ENCODE measurements at regions not wholly inside any gene's neighbourhood (a gene's known extent, or its start where the extent isn't known, plus 50 kb on each side); places are given as distances from the start of the nearest gene placed in this dataset.
"Not testable (repeated sequence)": the region's sequence is repeated elsewhere in the genome, so short reads cannot be mapped to it uniquely, and the experiment has no call there.

GRCh38 chr4:17055788-17056187 lies 157.3 kb upstream of the LDB2 start:
- DNase-seq = no peak

DNA sequence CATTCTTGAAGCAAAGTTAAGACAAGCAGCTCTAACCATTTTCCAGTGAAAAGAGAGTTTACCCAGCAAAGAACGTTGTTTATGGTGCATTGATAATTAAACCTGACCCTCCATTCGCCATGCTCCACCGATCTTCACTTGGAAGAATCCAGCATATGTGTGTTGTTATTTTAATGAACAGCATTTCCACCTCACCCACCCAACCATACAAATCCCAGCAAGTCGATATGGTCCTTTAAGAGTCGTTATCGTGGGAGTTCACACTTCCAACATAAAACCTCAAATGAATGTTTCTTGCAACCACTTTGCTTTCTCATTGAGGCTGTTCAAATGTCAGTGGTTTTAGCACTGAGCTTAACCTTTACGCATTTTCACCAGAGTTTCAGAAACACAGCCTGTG lies 147.4 kb upstream of the LDB2 start:
- DNase-seq = no peak

- DNase-seq = no peak
These were observed 140.2 kb upstream of the LDB2 start for GRCh38 chr4:17038510-17039176.

DNA sequence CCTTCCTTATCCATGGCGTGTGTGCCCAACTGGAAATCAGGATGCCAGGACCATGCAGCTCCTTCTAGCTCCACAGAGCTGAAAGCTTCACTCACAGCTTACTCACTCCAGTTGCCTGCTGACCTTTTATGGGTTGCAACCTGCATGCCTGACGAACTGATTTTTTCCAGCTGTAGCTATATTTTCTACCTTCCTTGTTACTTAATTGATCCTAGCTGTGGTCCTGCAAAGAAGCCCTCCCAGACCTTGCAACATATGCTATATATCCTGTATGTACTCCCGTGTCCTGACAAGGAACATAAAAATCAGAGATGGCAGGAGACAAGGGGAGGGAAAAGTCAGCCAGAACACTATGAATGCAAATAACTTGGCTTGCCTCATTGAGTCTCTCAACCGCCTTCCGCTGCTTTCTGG lies 135.3 kb upstream of the LDB2 start:
- DNase-seq = no peak

DNA sequence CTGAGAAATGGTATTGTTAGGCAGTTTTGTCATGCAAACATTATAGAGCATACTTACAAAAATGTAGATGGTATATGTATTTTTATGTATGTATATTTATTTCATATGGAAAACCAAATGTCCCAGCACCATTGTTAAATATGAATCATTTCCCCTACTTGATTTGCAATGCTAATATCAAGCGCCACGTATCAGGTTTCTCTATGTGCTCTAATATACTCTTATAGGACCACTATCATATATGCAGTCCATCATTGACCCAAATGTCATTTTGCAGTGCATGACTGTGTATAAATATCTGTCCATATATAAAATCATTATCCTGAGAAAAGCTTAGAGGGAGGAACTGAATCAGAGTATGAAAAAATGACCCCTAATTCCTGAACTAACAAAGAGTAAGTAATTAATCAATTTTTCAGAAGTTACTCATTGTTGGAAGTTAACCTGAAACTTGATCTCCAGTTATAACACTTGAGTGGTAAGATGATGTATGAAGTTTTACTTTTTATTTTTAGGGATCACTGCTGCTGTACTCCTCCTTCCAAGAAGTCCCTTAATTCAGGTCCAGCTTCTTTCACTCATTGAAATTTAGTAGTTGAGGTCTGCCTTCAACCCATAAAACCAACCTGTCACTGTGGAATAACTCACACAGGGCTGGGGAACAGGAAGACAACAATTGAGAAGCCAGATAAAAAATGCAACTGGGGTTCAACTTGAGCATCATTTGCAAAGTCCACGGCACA lies 134.8 kb upstream of the LDB2 start:
- DNase-seq = no peak

GRCh38 chr4:17030543-17030942 lies 132.1 kb upstream of the LDB2 start:
- DNase-seq = no peak

- DNase-seq = no peak
These were observed 131.5 kb upstream of the LDB2 start for GRCh38 chr4:17029964-17030363.

- DNase-seq = no peak
These were observed 131.0 kb upstream of the LDB2 start for GRCh38 chr4:17029432-17029831.

DNA sequence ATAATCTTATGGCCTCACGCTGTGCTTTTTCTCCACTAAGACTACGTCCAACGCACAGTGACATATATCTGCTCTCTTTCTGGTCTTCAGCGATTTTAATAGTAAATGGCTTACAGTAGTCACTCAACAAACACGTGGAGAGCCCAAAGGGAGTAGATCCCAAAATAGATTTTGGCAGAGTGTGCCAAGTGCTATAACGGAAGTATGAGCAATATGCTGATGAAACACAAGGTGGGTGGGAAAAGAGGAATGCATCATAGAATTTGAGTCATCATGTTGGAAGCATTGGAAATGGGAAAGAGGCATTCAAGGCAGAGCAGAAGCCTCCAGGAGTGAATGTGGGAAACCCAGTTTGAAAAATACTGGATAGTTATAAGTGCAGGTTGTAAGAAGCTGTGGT lies 129.1 kb upstream of the LDB2 start:
- DNase-seq = no peak

GRCh38 chr4:17024425-17024824 lies 126.0 kb upstream of the LDB2 start:
- DNase-seq = no peak

- DNase-seq = no peak
These were observed 122.5 kb upstream of the LDB2 start for GRCh38 chr4:17020901-17021300.

DNA sequence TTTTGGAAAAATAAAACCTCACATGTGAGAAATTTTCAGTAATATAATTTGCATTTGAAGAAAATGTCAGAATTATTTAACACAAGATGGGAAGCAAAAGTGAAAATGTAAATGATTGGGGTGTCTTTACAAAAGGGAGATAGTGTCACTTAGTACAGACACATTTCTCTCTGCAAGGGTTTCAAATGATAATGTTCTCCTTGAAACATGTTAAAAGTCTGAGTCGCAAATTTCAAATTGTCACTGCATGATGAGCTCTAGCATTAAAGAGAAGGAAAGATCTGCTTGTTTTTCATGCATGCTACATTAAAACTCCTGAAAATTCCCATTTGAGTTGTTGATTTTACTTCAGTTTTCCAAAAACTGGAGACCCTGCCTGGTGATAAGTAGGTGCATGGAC lies 122.0 kb upstream of the LDB2 start:
- no peak for DNase-seq

DNA sequence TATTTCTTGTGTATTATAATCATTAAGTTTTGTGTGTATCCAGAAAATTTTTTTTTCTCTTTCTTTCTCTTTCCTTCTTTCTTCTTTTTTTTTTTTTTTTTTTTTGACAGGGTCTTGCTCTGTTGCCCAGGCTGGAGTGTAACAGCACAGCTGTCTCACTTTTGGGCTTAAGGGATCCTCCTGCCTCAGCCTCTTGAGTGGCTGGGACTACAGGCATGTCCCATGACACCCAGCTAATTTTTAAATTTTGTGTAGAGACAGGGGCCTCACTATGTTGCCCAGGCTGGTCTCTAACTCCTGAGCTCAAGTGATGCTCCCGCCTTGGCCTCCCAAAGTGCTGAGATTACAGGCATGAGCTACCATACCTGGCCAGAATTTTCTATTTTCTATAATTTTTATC lies 120.2 kb upstream of the LDB2 start:
- not testable (repeated sequence) for DNase-seq

- no peak for DNase-seq
These were observed 119.6 kb upstream of the LDB2 start for GRCh38 chr4:17018013-17018412.

- no peak for DNase-seq
These were observed 115.0 kb upstream of the LDB2 start for GRCh38 chr4:17013382-17014006.

- no peak for DNase-seq
These were observed 114.0 kb upstream of the LDB2 start for GRCh38 chr4:17012451-17012850.

DNA sequence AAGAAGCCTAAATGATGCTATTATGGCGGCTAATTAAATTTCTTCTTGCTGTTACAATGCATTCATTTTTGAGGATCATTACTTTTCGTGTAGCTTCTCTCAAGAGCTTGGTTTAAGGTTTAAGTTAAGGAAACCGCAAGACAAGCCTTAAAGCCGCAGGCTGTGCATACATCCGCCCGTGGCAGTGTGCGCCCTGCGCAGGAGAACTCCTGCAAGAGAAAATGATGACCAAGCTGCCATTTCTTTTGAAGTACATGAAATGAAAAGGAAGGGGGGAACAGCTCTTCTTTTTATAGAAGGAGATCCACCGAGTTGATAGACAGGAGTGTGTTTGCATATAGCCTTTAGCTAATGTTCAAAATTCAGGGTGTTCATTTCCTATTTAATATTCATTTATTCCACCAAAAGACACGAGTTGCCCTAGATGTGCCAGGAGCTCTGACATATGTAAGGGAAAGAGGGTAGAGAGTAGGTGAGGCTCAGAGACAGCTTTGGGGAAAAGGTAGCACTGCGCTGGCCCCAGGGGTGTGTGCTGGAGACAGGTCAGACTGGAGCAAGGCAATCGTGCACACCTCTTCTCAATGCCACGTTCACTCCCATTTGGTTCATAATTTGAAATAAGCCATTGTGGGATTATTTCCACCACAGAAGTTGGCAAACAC lies 112.1 kb upstream of the LDB2 start:
- no peak for DNase-seq

- DNase-seq = no peak
These were observed 111.5 kb upstream of the LDB2 start for GRCh38 chr4:17009871-17010367.

DNA sequence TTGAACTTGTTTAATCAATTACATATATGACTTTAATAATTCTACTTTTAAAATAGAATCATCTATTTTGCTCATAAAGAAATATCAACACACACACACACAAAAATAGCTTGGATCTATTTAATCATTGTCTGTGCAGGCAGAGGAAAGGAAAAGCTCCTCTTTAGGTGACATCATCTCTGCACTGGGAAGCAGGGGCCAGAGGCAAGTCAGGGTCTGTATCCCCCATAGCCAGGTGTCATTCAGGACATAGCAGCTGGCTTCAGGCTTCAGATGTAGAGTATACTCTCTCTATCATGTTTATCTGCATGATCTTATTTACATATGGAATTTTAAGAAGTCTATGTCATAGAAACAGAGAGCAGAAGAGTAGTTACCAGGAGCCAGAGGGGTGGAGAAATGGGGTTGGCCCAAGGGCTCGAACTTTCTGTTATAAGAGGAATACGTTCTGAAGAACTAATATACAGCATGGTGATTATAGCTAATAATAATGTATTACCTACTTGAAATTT lies 110.4 kb upstream of the LDB2 start:
- no peak for DNase-seq

GRCh38 chr4:17003606-17004392 lies 105.4 kb upstream of the LDB2 start:
- not testable (repeated sequence) for DNase-seq

DNA sequence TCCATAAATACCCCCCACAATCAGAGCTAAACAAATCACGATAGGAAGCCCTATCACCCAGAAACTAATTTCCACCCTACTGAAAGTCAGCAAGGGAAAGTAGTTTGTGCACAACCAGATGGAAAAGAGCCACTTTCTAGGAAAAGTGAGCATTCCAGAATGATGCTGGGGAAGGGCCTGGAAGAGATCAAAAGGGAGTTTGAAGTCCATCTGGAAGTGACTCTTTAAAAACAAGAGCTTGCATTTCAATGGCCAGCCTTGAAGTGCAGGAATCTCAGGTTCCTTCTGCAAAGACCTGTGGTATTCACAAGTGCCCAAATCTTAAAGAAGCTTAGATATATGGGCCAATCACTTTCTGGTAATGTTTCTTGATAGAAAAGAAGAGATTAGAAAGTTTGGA lies 97.0 kb upstream of the LDB2 start:
- no peak for DNase-seq

All from activated CD4-positive, CD25-positive, alpha-beta regulatory T cell (primary cell).